Daoy (cell line): ENCODE measurements at regions not wholly inside any gene's neighbourhood (a gene's known extent, or its start where the extent isn't known, plus 50 kb on each side); places are given as distances from the start of the nearest gene placed in this dataset.
A peak's percentile ranks its signal among the peaks of the same experiment; 100 is the strongest.
"Not testable (repeated sequence)": the region's sequence is repeated elsewhere in the genome, so short reads cannot be mapped to it uniquely, and the experiment has no call there.

Source experiments
- DNase-seq: peaks from one replicate; pipeline ENCODE4 v3.0.0-alpha.2; 2015; ENCODE audit warnings: low read depth

GRCh38 chr21:27571706-27572105 lies 604.8 kb upstream of the ADAMTS5 start:
- DNase-seq, result peak; percentile 67

- peak; percentile 92 for DNase-seq
These were observed 603.5 kb upstream of the ADAMTS5 start for GRCh38 chr21:27570306-27570868.

- no peak for DNase-seq
These were observed 602.9 kb upstream of the ADAMTS5 start for GRCh38 chr21:27569831-27570230.

- no peak for DNase-seq
These were observed 602.2 kb upstream of the ADAMTS5 start for GRCh38 chr21:27569091-27569490.

- DNase-seq, result no peak
These were observed 600.5 kb upstream of the ADAMTS5 start for GRCh38 chr21:27567381-27567780.

GRCh38 chr21:27566521-27566920 lies 599.6 kb upstream of the ADAMTS5 start:
- DNase-seq, result no peak

- no peak for DNase-seq
These were observed 598.5 kb upstream of the ADAMTS5 start for GRCh38 chr21:27565364-27565763.

GRCh38 chr21:27564684-27565301 lies 597.9 kb upstream of the ADAMTS5 start:
- peak; percentile 51 for DNase-seq

- no peak for DNase-seq
These were observed 595.4 kb upstream of the ADAMTS5 start for GRCh38 chr21:27562303-27562702.

- DNase-seq, result no peak
These were observed 594.2 kb upstream of the ADAMTS5 start for GRCh38 chr21:27561116-27561515.

- no peak for DNase-seq
These were observed 590.5 kb upstream of the ADAMTS5 start for GRCh38 chr21:27557356-27557755.

GRCh38 chr21:27555996-27556395 lies 589.1 kb upstream of the ADAMTS5 start:
- no peak for DNase-seq

- no peak for DNase-seq
These were observed 583.4 kb upstream of the ADAMTS5 start for GRCh38 chr21:27550287-27550686.

GRCh38 chr21:27548486-27548885 lies 581.6 kb upstream of the ADAMTS5 start:
- DNase-seq, result no peak

GRCh38 chr21:27545754-27546349 lies 579.0 kb upstream of the ADAMTS5 start:
- DNase-seq, result no peak

- not testable (repeated sequence) for DNase-seq
These were observed 575.2 kb upstream of the ADAMTS5 start for GRCh38 chr21:27542126-27542525.

- no peak for DNase-seq
These were observed 569.4 kb upstream of the ADAMTS5 start for GRCh38 chr21:27536319-27536718.

GRCh38 chr21:27535188-27535587 lies 568.3 kb upstream of the ADAMTS5 start:
- DNase-seq, result no peak

- no peak for DNase-seq
These were observed 567.3 kb upstream of the ADAMTS5 start for GRCh38 chr21:27534206-27534605.

GRCh38 chr21:27532076-27532475 lies 565.2 kb upstream of the ADAMTS5 start:
- peak; percentile 74 for DNase-seq

- DNase-seq, result no peak
These were observed 561.8 kb upstream of the ADAMTS5 start for GRCh38 chr21:27528697-27529096.

GRCh38 chr21:27526451-27526850 lies 559.6 kb upstream of the ADAMTS5 start:
- DNase-seq, result peak; percentile 8

- DNase-seq, result no peak
These were observed 558.9 kb upstream of the ADAMTS5 start for GRCh38 chr21:27525780-27526179.

- peak; percentile 68 for DNase-seq
These were observed 552.5 kb upstream of the ADAMTS5 start for GRCh38 chr21:27519361-27519760.
